ENCODE measurements at regions not wholly inside any gene's neighbourhood (a gene's known extent, or its start where the extent isn't known, plus 50 kb on each side); places are given as distances from the start of the nearest gene placed in this dataset.
"Not testable (repeated sequence)": the region's sequence is repeated elsewhere in the genome, so short reads cannot be mapped to it uniquely, and the experiment has no call there.

GRCh38 chr20:29050008-29050606 is 2207.4 kb upstream of the DEFB115 start:
- 16% methylated on average over 4 of the region's 4 CpGs for WGBS (ENCODE audit: insufficient coverage, insufficient replicate concordance, low lambda C conversion rate, missing lambda C conversion rate)
- SMC1A ChIA-PET (ENCODE audit: uncharacterized antibody, unreplicated experiment); H3K4me2 ChIP-seq (ENCODE audit: control insufficient read depth, insufficient read depth); H3K36me3 ChIP-seq (ENCODE audit: control insufficient read depth in 2 of 2, insufficient read depth in 2 of 2, low read length in 1 of 2); ATAC-seq; intact Hi-C loops (cut with micrococcal nuclease; ENCODE audit: unreplicated experiment); POLR2A ChIA-PET; RAD21 ChIA-PET (ENCODE audit: unreplicated experiment); H3K9ac ChIP-seq (ENCODE audit: control insufficient read depth, insufficient read depth, low read length); in situ Hi-C loops (cut with MboI); H3K27ac ChIP-seq (ENCODE audit: control insufficient read depth, insufficient read depth); FAIRE-seq; H3K79me2 ChIP-seq (ENCODE audit: control insufficient read depth, insufficient read depth, low read length); H3K4me3 ChIP-seq; CTCF ChIA-PET; H2AFZ ChIP-seq (ENCODE audit: control insufficient read depth, low read depth, low read length); BruUV-seq (replicated peaks); H3K27me3 ChIP-seq (replicated peaks in 1 of 2; ENCODE audit: control insufficient read depth in 2 of 2, insufficient read depth in 2 of 2, low read length in 1 of 2); DNase-seq (ENCODE audit: low read depth, low spot score); H4K20me1 ChIP-seq (ENCODE audit: control insufficient read depth, insufficient read depth); H3K9me3 ChIP-seq (replicated peaks; ENCODE audit: control insufficient read depth, insufficient read depth, low read length); H3K4me1 ChIP-seq (ENCODE audit: control insufficient read depth, insufficient read depth, low read length): not testable (repeated sequence)
- peak; percentile 22 for TF ChIP-seq RAD21 (IDR thresholded peaks at IDR 0.05; ENCODE audit: insufficient read depth, low read depth, low read length)
- TF ChIP-seq, protein P1, sequence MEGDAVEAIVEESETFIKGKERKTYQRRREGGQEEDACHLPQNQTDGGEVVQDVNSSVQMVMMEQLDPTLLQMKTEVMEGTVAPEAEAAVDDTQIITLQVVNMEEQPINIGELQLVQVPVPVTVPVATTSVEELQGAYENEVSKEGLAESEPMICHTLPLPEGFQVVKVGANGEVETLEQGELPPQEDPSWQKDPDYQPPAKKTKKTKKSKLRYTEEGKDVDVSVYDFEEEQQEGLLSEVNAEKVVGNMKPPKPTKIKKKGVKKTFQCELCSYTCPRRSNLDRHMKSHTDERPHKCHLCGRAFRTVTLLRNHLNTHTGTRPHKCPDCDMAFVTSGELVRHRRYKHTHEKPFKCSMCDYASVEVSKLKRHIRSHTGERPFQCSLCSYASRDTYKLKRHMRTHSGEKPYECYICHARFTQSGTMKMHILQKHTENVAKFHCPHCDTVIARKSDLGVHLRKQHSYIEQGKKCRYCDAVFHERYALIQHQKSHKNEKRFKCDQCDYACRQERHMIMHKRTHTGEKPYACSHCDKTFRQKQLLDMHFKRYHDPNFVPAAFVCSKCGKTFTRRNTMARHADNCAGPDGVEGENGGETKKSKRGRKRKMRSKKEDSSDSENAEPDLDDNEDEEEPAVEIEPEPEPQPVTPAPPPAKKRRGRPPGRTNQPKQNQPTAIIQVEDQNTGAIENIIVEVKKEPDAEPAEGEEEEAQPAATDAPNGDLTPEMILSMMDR (IDR thresholded peaks at IDR 0.05 in 2 of 3, conservative IDR thresholded peaks at IDR 0.05 in 1 of 3; ENCODE audit: control insufficient read depth in 2 of 3, extremely low read depth in 1 of 3, insufficient read depth in 1 of 3, low read depth in 3 of 3, low read length in 3 of 3), result 0 out of 6 replicates have a peak, but pooled peaks of 1 of the 3 experiments have one; percentile 2

GRCh38 chr20:29057866-29058484 is 2199.5 kb upstream of the DEFB115 start:
- SMC1A ChIA-PET (ENCODE audit: uncharacterized antibody, unreplicated experiment); DNase-seq (ENCODE audit: low read depth, low spot score); RAD21 ChIA-PET (ENCODE audit: unreplicated experiment); H3K9me3 ChIP-seq (replicated peaks; ENCODE audit: control insufficient read depth, insufficient read depth, low read length); H3K27ac ChIP-seq (ENCODE audit: control insufficient read depth, insufficient read depth); intact Hi-C loops (cut with micrococcal nuclease; ENCODE audit: unreplicated experiment); in situ Hi-C loops (cut with MboI); ATAC-seq; H3K9ac ChIP-seq (ENCODE audit: control insufficient read depth, insufficient read depth, low read length); H3K4me1 ChIP-seq (ENCODE audit: control insufficient read depth, insufficient read depth, low read length); H3K4me3 ChIP-seq; H3K79me2 ChIP-seq (ENCODE audit: control insufficient read depth, insufficient read depth, low read length); POLR2A ChIA-PET; H3K36me3 ChIP-seq (ENCODE audit: control insufficient read depth in 2 of 2, insufficient read depth in 2 of 2, low read length in 1 of 2); H3K4me2 ChIP-seq (ENCODE audit: control insufficient read depth, insufficient read depth); FAIRE-seq; H2AFZ ChIP-seq (ENCODE audit: control insufficient read depth, low read depth, low read length); CTCF ChIA-PET; H3K27me3 ChIP-seq (replicated peaks in 1 of 2; ENCODE audit: control insufficient read depth in 2 of 2, insufficient read depth in 2 of 2, low read length in 1 of 2); BruUV-seq (replicated peaks); H4K20me1 ChIP-seq (ENCODE audit: control insufficient read depth, insufficient read depth): not testable (repeated sequence)
- WGBS (ENCODE audit: insufficient coverage, insufficient replicate concordance, low lambda C conversion rate, missing lambda C conversion rate), result 18% methylated on average over 6 of the region's 6 CpGs
- TF ChIP-seq, protein P1 (IDR thresholded peaks at IDR 0.05 in 2 of 3, conservative IDR thresholded peaks at IDR 0.05 in 1 of 3; ENCODE audit: control insufficient read depth in 2 of 3, extremely low read depth in 1 of 3, insufficient read depth in 1 of 3, low read depth in 3 of 3, low read length in 3 of 3), result peak; percentile 12 to 33 (median 31); a peak in 2 of 6 replicates

DNA sequence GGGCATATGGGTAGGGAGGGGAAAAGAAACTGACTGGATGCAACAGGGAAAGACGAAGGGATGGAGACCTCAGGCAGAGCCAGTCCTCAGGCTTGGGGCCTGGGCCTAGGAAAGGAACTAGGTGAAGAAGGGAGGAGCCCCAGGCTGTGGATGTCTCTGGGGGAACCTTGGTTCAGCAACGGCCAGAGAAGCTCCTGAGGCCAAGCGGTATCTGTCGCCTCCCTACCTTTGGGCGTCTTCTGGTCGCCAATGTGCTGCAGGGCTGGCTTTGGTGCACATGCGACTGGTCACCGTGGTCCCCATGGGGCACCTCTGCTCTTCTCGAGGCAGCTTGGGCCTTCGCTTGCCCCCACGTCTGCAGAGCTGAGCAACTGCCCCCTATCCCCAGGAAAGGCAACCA is 2195.0 kb upstream of the DEFB115 start:
- H3K79me2 ChIP-seq (ENCODE audit: control insufficient read depth, insufficient read depth, low read length); RAD21 ChIA-PET (ENCODE audit: unreplicated experiment); H4K20me1 ChIP-seq (ENCODE audit: control insufficient read depth, insufficient read depth); H3K36me3 ChIP-seq (ENCODE audit: control insufficient read depth in 2 of 2, insufficient read depth in 2 of 2, low read length in 1 of 2); H3K4me2 ChIP-seq (ENCODE audit: control insufficient read depth, insufficient read depth); BruUV-seq (replicated peaks); intact Hi-C loops (cut with micrococcal nuclease; ENCODE audit: unreplicated experiment); H3K9me3 ChIP-seq (replicated peaks; ENCODE audit: control insufficient read depth, insufficient read depth, low read length); DNase-seq (ENCODE audit: low read depth, low spot score); in situ Hi-C loops (cut with MboI); CTCF ChIA-PET; H3K4me3 ChIP-seq; FAIRE-seq; H3K27me3 ChIP-seq (replicated peaks in 1 of 2; ENCODE audit: control insufficient read depth in 2 of 2, insufficient read depth in 2 of 2, low read length in 1 of 2); H3K27ac ChIP-seq (ENCODE audit: control insufficient read depth, insufficient read depth); H2AFZ ChIP-seq (ENCODE audit: control insufficient read depth, low read depth, low read length); POLR2A ChIA-PET; H3K9ac ChIP-seq (ENCODE audit: control insufficient read depth, insufficient read depth, low read length); H3K4me1 ChIP-seq (ENCODE audit: control insufficient read depth, insufficient read depth, low read length); SMC1A ChIA-PET (ENCODE audit: uncharacterized antibody, unreplicated experiment); ATAC-seq: not testable (repeated sequence)
- WGBS (ENCODE audit: insufficient coverage, insufficient replicate concordance, low lambda C conversion rate, missing lambda C conversion rate), result 35% methylated on average over 11 of the region's 11 CpGs
